HG03103 (cell line): ENCODE measurements at regions not wholly inside any gene's neighbourhood (a gene's known extent, or its start where the extent isn't known, plus 50 kb on each side); places are given as distances from the start of the nearest gene placed in this dataset.
"Not testable (repeated sequence)": the region's sequence is repeated elsewhere in the genome, so short reads cannot be mapped to it uniquely, and the experiment has no call there.

Experiments
- ATAC-seq: cut with Tn5 transposase; IDR thresholded peaks from one replicate; pipeline ENCODE4 v1.9.1; 2021; ENCODE audit warnings: low read depth; ENCODE audit not compliant: unreplicated experiment

GRCh38 chr2:88802026-88802425 is 110.6 kb downstream of the RPIA start:
- ATAC-seq, result not testable (repeated sequence)

GRCh38 chr2:88807237-88807962 is 115.9 kb downstream of the RPIA start:
- no peak for ATAC-seq

DNA sequence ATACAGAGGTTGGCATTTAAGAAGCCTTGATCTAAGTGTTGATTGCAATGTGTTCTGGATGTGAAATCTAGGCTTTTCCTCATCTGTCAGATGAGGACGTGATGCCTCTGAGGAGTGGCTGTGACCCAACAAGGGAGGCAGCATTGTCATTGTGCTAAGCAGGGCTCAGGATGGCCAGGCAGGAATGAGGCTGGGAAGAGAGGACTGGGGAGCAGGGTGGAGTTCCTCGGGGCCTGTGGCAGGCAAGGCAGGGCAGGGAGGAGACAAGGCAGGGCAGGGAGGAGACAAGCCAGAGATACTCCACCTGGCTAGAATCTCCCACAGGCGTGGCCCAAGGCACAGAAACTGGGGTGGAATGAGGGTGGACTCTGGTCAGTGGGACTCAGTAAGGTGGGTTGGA is 116.6 kb downstream of the RPIA start:
- ATAC-seq, result no peak

DNA sequence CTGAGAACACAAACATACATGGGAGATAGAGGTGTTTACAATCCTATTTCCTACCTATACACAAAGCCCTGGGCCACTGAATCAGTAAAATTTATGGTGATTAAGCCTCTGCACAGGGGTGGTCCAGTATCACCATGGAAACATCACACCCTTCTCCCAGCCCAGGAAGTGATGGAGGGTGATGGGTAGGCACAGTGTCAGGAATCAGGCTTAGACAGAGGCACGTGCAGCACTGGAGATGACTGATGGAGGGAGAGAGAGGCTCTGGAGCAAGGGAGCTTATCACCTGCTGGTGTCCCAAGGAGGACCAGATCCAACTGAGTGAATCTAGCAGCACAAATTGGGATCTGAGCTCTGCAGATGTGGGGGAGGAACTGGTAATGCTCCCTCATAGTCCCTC is 117.2 kb downstream of the RPIA start:
- no peak for ATAC-seq

- no peak for ATAC-seq
Measured at GRCh38 chr2:88809216-88809615, 117.7 kb downstream of the RPIA start.

DNA sequence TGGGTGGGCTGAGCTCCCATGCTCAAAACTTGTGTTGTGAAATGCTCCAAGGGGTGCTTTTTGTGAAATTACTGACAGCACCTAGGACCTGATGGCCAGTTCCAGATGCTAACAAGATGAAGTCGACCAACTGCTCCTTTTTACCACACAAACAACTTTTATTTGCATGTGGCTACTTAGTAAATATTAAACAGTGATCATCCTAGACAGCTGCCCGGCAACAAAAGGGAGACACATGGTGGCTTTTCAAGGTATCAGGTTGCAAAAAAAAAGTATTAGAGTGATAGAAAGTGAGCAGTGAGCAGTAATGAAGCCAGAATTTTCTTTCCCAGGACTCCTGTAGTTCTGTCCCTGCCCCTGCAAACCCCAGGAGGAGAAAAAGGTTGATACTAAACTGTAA is 118.5 kb downstream of the RPIA start:
- ATAC-seq, result no peak

- ATAC-seq, result no peak
Measured at GRCh38 chr2:88810488-88810887, 119.0 kb downstream of the RPIA start.

- no peak for ATAC-seq
Measured at GRCh38 chr2:88811233-88811632, 119.8 kb downstream of the RPIA start.

GRCh38 chr2:88811681-88812080 is 120.2 kb downstream of the RPIA start:
- no peak for ATAC-seq

- ATAC-seq, result no peak
Measured at GRCh38 chr2:88813612-88814011, 122.1 kb downstream of the RPIA start.

DNA sequence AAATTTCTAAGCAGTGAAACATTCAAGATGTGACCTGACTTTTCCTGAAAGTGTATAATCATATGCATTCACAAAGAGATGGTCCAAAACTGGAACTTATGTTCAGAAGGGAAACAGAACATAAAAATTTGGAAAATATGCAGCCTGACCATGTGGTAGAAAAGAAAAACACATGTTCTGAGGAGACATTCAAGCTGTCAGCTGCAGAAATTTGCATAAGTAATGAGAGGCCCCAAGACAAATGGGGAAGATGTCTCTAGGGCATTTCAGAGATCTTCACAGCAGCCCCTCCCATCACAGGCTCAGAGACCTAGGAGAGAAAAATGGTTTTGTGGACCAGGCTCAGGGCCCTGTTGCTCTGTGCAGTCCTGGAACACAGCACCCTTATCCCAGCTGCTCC is 123.8 kb downstream of the RPIA start:
- ATAC-seq, result no peak

- no peak for ATAC-seq
Measured at GRCh38 chr2:88815697-88816096, 124.2 kb downstream of the RPIA start.

DNA sequence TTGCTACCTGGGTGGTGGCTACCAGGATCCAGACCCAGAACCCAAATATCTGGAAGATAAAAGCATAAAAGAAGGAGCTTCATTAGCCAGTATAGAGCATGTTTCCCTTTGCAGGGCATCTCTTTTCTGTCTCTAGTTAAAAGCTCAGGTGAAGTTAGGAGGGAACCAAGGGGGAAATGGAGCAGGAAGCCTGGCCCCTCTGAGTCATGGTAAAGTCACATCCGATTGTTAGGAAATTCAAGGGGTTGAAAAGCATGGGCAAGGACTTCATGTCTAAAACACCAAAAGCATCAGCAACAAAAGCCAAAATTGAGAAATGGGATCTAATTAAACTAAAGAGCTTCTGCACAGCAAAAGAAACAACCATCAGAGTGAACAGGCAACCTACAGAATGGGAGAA is 126.9 kb downstream of the RPIA start:
- no peak for ATAC-seq

GRCh38 chr2:88824951-88825350 is 133.5 kb downstream of the RPIA start:
- no peak for ATAC-seq

DNA sequence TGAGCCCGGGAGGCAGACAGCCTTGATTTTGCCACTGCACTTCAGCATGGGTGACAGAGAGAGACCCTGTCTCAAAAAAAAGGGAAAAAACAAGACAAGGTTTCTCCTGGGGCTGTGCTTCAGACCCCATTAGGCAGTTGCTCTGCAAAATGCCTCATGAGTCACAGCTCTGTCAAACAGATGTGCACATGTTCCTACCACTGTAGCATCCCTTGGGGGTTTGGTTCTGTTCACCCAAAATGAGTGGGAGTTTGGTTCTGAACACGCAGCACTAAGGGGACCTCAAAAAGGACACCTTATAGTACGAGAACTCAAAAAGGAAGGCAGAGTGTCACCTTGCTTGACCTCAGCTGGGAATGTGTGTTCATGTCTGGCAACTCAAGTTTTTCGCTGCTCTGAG is 134.9 kb downstream of the RPIA start:
- no peak for ATAC-seq

- no peak for ATAC-seq
Measured at GRCh38 chr2:88827821-88828220, 136.3 kb downstream of the RPIA start.

DNA sequence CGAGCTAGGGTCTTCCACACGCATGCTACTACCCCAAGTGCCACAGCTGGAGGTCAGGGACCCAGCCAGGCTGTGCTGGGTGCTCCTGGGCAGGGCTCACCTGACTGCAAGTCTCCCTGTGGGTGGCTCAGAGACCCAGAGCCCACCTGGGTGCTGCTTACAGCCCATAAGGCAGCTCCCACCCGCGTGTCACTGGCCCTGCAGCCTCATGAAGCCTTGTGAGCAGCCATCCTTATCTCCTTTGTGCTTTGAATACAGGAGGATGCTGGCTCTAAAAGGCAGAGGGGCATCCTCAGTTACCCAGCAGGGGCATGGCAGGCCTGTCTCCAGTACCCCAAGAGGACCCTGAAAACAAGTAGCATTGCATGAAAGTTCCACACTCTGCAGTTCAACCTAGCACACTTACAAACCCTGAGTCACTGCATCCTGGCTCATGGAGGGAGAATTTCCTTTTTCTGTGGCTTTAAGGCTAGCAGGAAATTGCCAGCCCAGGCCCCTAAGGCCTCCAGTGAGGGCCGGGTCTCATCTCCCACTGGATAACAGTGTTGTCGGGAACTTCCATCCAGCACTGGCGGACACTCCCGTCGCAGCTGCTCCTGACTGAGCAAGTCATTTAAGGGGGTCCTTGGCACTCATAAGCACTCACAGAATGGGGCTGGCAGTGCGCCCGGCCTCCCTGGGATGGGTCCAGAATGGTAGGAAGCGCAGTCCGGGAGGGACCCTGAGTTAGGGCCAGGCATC is 137.1 kb downstream of the RPIA start:
- no peak for ATAC-seq

- ATAC-seq, result no peak
Measured at GRCh38 chr2:88829607-88830463, 138.4 kb downstream of the RPIA start.

GRCh38 chr2:88831071-88831791 is 139.8 kb downstream of the RPIA start:
- ATAC-seq, result no peak

DNA sequence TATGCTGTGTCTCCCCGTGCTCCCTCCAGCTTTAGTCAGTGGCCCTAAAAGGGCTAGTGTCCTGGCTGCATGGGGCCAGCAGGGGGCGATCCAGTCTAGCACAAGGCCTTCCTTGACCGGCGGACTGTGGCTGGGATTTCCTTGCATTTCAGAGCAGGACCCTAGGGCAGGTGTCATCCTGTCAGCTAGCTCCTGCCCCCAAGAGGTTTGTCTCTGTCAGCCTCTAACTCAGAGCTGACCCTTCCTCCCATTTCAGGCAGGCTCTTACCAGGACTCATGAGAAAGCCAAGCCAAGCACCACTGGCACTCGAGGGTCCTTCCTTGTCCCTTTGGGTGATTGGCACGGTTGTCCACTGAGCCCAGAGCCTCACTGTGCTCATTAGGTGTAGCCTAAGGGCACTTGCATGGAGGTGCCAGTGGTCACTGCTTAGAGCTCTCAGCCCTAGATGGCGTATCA is 140.3 kb downstream of the RPIA start:
- ATAC-seq, result peak; percentile 69
